Right ventricle myocardium inferior (tissue), 1 donor: ENCODE measurements at regions not wholly inside any gene's neighbourhood (a gene's known extent, or its start where the extent isn't known, plus 50 kb on each side); places are given as distances from the start of the nearest gene placed in this dataset.

ENCODE experiments used
- ATAC-seq: fragments of 200-7000 bp; cut with Tn5 transposase; one replicate; pipeline ENCODE4 v1.9.1; 2020; ENCODE audit warnings: mild to moderate bottlenecking, moderate library complexity
- DNase-seq: peaks from one replicate; pipeline ENCODE4 v3.0.0; 2021; ENCODE audit errors: missing footprints
- intact Hi-C: fragments of 100-400 bp; cut with DNase I; formaldehyde crosslinking; loops from one replicate; pipeline ENCODE4 v1.11.0; 2022
- donor health status: DM: no; HTN: yes; CAD: no; lungs with severe emphysema.

GRCh38 chr16:79687249-79688130, 87.0 kb upstream of the MAF start:
- ATAC-seq: no peak
- intact Hi-C loops: no loop called here
- DNase-seq: no peak

DNA sequence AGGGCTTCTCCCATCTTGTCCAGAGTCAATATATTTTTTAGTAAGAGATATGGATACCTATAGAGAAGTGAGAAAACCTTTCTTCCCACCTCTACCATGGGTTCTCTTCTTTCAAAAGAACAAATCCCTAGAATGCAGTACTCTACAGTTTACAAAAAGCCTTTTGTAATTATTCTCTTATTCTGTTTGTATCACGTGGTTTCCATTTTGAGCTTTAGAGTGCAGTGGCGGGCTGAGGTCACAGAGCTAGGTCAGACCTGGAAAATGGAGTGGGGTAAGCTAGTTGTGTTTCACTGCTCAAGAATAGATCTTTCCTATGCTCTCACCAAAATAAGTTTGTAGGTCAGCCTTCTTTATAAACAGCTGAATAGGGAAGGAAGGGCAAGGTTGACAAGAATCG, 85.3 kb upstream of the MAF start:
- intact Hi-C loops: no loop called here
- no peak for ATAC-seq
- DNase-seq: no peak

DNA sequence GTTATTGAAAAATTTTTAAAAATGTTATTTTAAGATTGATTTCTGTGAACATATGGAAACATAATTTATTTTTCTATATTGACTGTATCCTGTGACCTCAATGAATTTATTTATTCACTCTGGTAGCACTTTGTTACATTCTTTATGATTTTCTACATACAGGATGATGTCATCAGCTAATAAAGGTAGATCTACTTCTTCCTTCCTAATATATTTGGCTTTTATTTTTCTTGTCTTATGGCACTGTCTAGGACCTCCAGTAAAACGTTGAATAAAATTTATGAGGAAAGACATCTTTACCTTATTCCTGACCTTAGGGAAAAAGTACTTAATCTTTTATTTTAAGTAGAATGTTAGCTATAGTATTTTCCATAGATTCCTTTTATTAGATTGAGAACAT, 78.8 kb upstream of the MAF start:
- DNase-seq (no peak), ATAC-seq (no peak)
- intact Hi-C loops: no loop called here

DNA sequence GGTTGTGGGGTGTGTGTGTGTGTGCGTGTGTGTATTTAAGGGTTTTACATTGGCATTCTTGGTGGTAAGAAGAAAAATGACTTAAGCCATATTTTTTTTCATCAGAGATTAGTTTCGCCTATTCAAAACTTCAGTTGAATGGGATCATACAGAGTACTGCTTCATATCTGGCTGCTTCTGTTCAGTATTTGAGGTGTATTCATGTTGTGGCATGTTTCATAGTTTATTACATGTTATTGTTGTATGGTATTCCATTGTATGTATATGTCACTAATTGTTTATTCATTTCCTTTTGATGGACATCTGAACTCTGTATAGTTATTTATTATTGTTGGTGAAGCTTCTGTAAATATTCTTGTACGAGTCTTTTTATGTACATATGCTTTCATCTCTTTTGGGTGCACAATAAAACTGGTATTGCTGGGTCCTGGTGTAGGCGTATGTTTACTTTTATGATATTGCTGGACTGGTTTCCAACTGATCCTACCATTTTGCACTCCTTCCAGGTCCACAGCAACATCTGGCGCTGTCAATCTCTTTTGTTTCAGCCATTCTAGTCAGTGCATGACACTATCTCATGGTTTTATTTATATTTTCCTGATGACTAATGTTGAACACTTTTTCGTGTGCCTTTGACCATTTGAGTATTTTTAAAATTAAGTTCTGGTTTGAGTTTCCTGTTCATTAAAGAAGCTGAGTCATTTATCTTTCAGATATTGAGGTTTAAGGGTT, 77.4 kb upstream of the MAF start:
- intact Hi-C loops: no loop called here
- DNase-seq (no peak), ATAC-seq (no peak)

DNA sequence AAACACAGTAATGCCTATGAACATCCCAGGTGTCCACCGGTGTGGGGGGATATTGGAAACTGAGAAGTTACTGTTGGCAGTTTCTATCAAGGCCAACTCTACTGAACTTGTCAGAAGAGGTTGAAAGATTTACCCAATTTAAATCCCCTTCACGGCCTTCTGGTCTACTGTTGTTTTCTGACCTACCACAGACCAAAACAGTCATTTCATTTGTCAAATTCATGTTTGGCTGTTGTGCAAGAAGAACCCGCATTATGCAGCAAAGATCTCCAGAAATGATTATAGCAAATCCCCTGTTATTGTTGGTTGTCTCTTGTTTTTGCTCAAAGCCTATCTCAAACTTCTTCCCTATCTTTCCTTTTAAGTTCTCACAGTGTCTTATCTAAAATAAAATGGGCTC, 73.1 kb upstream of the MAF start:
- no peak for DNase-seq
- ATAC-seq: no peak
- intact Hi-C loops: no loop called here

GRCh38 chr16:79672524-79672923, 72.0 kb upstream of the MAF start:
- DNase-seq (no peak), ATAC-seq (no peak)
- intact Hi-C loops: no loop called here

- no peak for DNase-seq
- intact Hi-C loops: no loop called here
- ATAC-seq: no peak
Observed at GRCh38 chr16:79668502-79668901, 68.0 kb upstream of the MAF start.

DNA sequence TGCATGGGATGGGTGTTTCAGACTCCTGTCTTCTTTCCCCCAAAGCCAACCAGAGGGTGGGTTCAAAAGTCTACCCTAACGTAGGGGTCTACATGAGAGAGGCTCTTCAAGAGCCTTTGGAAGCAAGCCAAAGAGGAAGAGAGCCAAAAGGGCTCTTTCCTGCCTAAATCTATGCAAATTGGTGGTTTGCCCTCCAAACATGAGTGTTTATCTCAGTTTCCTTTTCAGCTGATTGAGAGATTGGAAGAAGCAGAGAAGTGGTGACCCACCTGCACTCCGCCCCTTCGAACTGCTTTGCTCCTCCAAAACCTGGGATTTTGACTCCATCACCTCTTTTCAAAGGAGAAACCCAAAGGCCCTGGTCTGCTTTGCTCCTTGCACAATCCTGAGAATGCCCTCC, 65.4 kb upstream of the MAF start:
- ATAC-seq (no peak), DNase-seq (no peak)
- intact Hi-C loops: no loop called here

DNA sequence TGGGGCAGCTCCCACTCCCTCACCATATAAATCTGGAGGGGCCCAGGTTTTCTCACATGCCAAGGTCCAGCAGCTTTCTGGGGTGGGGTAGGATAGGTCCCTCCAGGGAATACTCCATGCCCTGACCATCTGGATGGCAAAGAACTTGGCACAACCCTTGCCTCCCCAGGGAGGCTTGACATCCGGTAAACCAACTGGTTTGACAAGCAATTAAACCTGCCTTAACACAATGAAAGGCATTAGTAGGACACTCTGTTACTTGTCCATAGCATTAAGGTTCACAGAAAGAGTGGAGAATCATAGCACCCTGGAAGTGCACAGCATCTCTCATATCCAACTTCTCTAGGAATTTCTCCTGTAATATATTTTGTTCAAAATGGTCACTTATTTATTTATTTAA, 63.9 kb upstream of the MAF start:
- ATAC-seq (no peak), DNase-seq (no peak)
- intact Hi-C loops: no loop called here

- ATAC-seq: no peak
- intact Hi-C loops: no loop called here
- no peak for DNase-seq
Observed at GRCh38 chr16:79662669-79663313, 62.3 kb upstream of the MAF start.

- DNase-seq (no peak), ATAC-seq (no peak)
- intact Hi-C loops: no loop called here
Observed at GRCh38 chr16:79662122-79662521, 61.6 kb upstream of the MAF start.

GRCh38 chr16:79661578-79661977, 61.0 kb upstream of the MAF start:
- intact Hi-C loops: no loop called here
- DNase-seq: no peak
- ATAC-seq: no peak

DNA sequence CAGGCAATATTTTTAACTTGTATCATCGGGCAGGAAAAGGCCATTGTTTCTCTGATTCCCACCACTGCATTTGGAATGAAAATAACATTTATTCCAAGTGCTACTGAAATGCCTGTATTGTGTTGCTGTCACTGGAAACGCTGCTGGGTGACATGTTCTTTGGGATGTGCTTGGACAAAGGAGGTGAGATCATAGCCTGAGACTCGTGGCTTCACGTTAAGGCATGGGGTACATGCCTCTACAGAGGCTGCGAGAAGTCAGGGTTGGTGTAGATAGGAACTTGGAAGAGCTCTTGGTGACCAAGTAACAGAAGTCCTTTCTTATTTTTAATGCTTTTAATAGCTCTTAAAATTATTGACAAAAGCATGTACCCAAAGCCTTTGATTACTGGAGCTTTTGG, 58.8 kb upstream of the MAF start:
- intact Hi-C loops: no loop called here
- DNase-seq: no peak
- ATAC-seq: no peak

- ATAC-seq (no peak), DNase-seq (no peak)
- intact Hi-C loops: no loop called here
Observed at GRCh38 chr16:79658301-79659033, 57.9 kb upstream of the MAF start.

- DNase-seq (no peak), ATAC-seq (no peak)
- intact Hi-C loops: no loop called here
Observed at GRCh38 chr16:79656553-79657115, 56.1 kb upstream of the MAF start.

- ATAC-seq: peak; percentile 90
- peak; percentile 87 for DNase-seq
- intact Hi-C loops: no loop called here
Observed at GRCh38 chr16:79653373-79653891, 52.9 kb upstream of the MAF start.

- intact Hi-C loops: no loop called here
- peak; percentile 58 for ATAC-seq
Observed at GRCh38 chr16:79651363-79651762, 50.8 kb upstream of the MAF start.

More at GRCh38 chr16:79651363-79651762, 50.8 kb upstream of the MAF start:
- DNase-seq: no peak
